ENCODE measurements at regions not wholly inside any gene's neighbourhood (a gene's known extent, or its start where the extent isn't known, plus 50 kb on each side); places are given as distances from the start of the nearest gene placed in this dataset.

DNA sequence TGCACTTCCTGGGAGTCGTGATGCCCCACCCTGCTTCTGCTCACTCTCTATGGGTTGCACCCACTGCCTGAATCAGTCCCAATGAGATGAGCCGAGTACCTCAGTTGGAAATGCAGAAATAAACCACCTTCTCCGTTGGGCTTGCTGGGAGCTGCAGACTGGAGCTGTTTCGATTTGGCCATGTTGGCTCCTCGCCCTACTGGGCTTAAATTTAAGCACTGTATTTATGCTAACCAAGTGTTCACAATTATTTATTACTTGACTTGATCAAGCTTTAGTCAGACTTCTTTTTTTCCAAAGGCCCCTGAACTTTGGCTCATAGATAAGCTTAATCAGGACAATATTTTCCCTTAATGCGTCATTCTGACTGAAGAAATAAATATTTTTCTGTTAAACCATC is 1072.4 kb upstream of the CDH9 start:
- no peak for TF ChIP-seq CTCF (IDR thresholded peaks at IDR 0.05)

DNA sequence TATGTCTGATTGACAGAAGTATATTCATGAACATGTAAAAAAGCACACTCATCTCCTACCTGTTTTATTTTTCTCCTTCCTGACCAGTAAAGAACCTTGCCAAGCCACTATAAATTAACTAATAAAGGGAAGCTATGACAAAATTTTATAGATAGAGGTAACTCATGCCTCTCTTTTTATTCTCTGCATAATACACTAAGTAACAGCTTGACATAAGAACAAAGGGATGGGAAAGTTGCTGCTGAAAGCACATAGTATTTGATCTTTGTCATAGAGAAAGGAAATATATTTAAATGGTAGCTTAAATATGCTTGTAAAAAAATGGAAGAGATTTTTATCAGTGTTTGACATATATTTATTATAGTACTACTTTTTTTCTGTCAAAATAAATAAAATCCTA is 1065.7 kb upstream of the CDH9 start:
- no peak for TF ChIP-seq CTCF (IDR thresholded peaks at IDR 0.05)

DNA sequence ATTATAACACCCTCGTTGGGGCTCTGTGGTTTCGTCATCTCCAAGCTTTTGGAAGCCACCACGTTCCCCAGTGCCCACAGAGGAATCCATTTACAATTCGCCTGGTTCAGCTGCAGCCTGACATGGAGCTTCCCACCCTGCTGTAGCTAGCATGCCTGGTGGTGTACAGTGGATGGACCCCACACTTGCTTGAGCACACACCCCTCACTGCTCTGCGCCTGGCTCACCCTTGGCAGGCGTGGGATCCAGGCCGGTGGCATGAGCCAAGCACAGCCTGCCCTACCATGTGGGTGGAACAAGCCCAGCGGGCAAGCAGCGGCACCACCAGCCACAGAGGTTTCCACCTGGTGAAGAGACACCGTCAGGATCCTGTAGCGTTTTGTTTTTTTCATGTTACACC is 1045.7 kb upstream of the CDH9 start:
- no peak for TF ChIP-seq CTCF (IDR thresholded peaks at IDR 0.05)

DNA sequence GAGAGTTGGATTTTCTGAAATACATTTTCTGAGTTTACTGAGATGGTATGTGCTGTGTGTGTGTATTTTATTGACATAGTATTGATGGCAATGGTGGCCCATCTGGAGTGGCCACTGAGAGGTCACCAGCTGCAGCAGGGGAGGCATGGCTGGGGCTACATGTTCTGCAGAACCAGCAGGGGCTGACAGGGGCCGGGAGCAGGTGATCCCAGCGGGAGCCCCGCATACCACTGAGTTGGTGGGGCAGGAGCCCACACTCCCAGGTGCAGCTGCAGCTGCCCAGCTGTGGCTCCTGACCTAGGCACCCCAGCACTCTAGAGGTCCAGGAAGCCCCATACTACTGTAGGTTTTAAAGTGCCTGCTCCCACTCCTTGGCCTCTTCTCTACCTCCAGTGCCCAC is 1044.2 kb upstream of the CDH9 start:
- TF ChIP-seq CTCF (IDR thresholded peaks at IDR 0.05), result no peak

- TF ChIP-seq CTCF (IDR thresholded peaks at IDR 0.05), result no peak
These were observed 1039.2 kb upstream of the CDH9 start for GRCh38 chr5:28077291-28078240.

GRCh38 chr5:28066856-28067255 is 1028.5 kb upstream of the CDH9 start:
- TF ChIP-seq CTCF (IDR thresholded peaks at IDR 0.05), result no peak

GRCh38 chr5:28065656-28066055 is 1027.3 kb upstream of the CDH9 start:
- TF ChIP-seq CTCF (IDR thresholded peaks at IDR 0.05), result no peak
